Peyer's patch (tissue), 4 donors: ENCODE measurements at regions not wholly inside any gene's neighbourhood (a gene's known extent, or its start where the extent isn't known, plus 50 kb on each side); places are given as distances from the start of the nearest gene placed in this dataset.

Source experiments
- DNase-seq, 3 donors: peaks; one replicate each; pipeline ENCODE4 v3.0.0-alpha.2; 2017 to 2019
- H3K27ac ChIP-seq, 4 donors: fragments of 200-600 bp; sonication (generic); one replicate each; pipeline ENCODE4 v1.5.1; 2016 to 2019
- H3K27me3 ChIP-seq, 2 donors: fragments of 200-600 bp; sonication (generic); one replicate each; pipeline ENCODE4 v1.5.1; 2019
- H3K36me3 ChIP-seq, 3 donors: fragments of 200-600 bp; sonication (generic); one replicate each; pipeline ENCODE4 v1.5.1; 2016 to 2019
- H3K4me1 ChIP-seq, 4 donors: fragments of 200-600 bp; sonication (generic); one replicate each; pipeline ENCODE4 v1.5.1; 2016 to 2019
- H3K4me3 ChIP-seq, 4 donors: fragments of 200-600 bp; sonication (generic); 1 replicate in 3 of 4; 2 replicates in 1 of 4; pipeline ENCODE4 v1.5.1; 2016 to 2019; ENCODE audit warnings: mild to moderate bottlenecking in 1 of 4
- H3K9me3 ChIP-seq, 4 donors: fragments of 200-600 bp; sonication (generic); one replicate each; pipeline ENCODE4 v1.5.1; 2016 to 2019; ENCODE audit warnings: mild to moderate bottlenecking in 1 of 4
- CTCF ChIP-seq, 6 experiments: fragments of 450-650 bp in 4 of 6; fragments of 200-600 bp in 2 of 6; sonication (generic) in 1 of 6; IDR thresholded peaks; one replicate each; pipeline ENCODE4 v1.5.1; 2017 to 2019; ENCODE audit warnings: antibody characterized with exemption in 6 of 6, mild to moderate bottlenecking in 3 of 6, moderate library complexity in 1 of 6
- POLR2A ChIP-seq, 2 donors: fragments of 450-650 bp; IDR thresholded peaks; one replicate each; pipeline ENCODE4 v1.5.1; 2017; ENCODE audit warnings: antibody characterized with exemption in 2 of 2, mild to moderate bottlenecking in 2 of 2, moderate library complexity in 2 of 2

GRCh38 chr15:47523681-47524475 lies 193.4 kb upstream of the SEMA6D start:
- H3K4me1 ChIP-seq: no peaks in the 10 kb centered on the region
- TF ChIP-seq POLR2A (IDR thresholded peaks at IDR 0.05): no peak

GRCh38 chr15:47529241-47529640 lies 188.1 kb upstream of the SEMA6D start:
- H3K4me1 ChIP-seq: no peaks in the 10 kb centered on the region
- no peaks in the 10 kb centered on the region for H3K27me3 ChIP-seq
- H3K36me3 ChIP-seq: no peaks in the 10 kb centered on the region
- H3K27ac ChIP-seq: no peak overlapping the region
- H3K4me3 ChIP-seq: no peak overlapping the region
- H3K9me3 ChIP-seq: no peaks in the 10 kb centered on the region
- TF ChIP-seq POLR2A (IDR thresholded peaks at IDR 0.05) (no peak), CTCF (IDR thresholded peaks at IDR 0.05) (no peak)
- DNase-seq: no peak

More at GRCh38 chr15:47523681-47524475, 193.4 kb upstream of the SEMA6D start:
- no peak for DNase-seq
- Histone ChIP-seq H3K27me3 (no peaks in the 10 kb centered on the region), H3K36me3 (no peaks in the 10 kb centered on the region), H3K4me3 (no peak overlapping the region), H3K9me3 (no peaks in the 10 kb centered on the region), H3K27ac (no peak overlapping the region)

- no peak overlapping the region for H3K27ac ChIP-seq
- H3K9me3 ChIP-seq: no peaks in the 10 kb centered on the region
- no peaks in the 10 kb centered on the region for H3K4me1 ChIP-seq
- TF ChIP-seq CTCF (IDR thresholded peaks at IDR 0.05) (no peak), POLR2A (IDR thresholded peaks at IDR 0.05) (no peak)
- no peak overlapping the region for H3K4me3 ChIP-seq
- no peaks in the 10 kb centered on the region for H3K36me3 ChIP-seq
- no peaks in the 10 kb centered on the region for H3K27me3 ChIP-seq
- no peak for DNase-seq
Observed at GRCh38 chr15:47534673-47535072, 182.6 kb upstream of the SEMA6D start.

GRCh38 chr15:47541562-47541961 lies 175.7 kb upstream of the SEMA6D start:
- H3K4me1 ChIP-seq: no peaks in the 10 kb centered on the region
- H3K36me3 ChIP-seq: no peaks in the 10 kb centered on the region
- no peak for DNase-seq
- no peaks in the 10 kb centered on the region for H3K9me3 ChIP-seq
- no peak for TF ChIP-seq CTCF (IDR thresholded peaks at IDR 0.05)
- no peak for TF ChIP-seq POLR2A (IDR thresholded peaks at IDR 0.05)
- no peak overlapping the region for H3K4me3 ChIP-seq
- H3K27ac ChIP-seq: no peak overlapping the region
- no peaks in the 10 kb centered on the region for H3K27me3 ChIP-seq

- Histone ChIP-seq H3K27me3 (no peaks in the 10 kb centered on the region), H3K9me3 (no peaks in the 10 kb centered on the region), H3K4me3 (no peak overlapping the region), H3K27ac (no peak overlapping the region), H3K36me3 (no peaks in the 10 kb centered on the region), H3K4me1 (no peaks in the 10 kb centered on the region)
- no peak for DNase-seq
- no peak for TF ChIP-seq POLR2A (IDR thresholded peaks at IDR 0.05)
- no peak for TF ChIP-seq CTCF (IDR thresholded peaks at IDR 0.05)
Observed at GRCh38 chr15:47542312-47542989, 174.9 kb upstream of the SEMA6D start.

GRCh38 chr15:47548231-47548630 lies 169.1 kb upstream of the SEMA6D start:
- Histone ChIP-seq H3K27me3 (no peaks in the 10 kb centered on the region), H3K4me1 (no peaks in the 10 kb centered on the region), H3K9me3 (no peaks in the 10 kb centered on the region), H3K4me3 (no peak overlapping the region), H3K27ac (no peak overlapping the region), H3K36me3 (no peaks in the 10 kb centered on the region)
- TF ChIP-seq POLR2A (IDR thresholded peaks at IDR 0.05) (no peak), CTCF (IDR thresholded peaks at IDR 0.05) (no peak)
- no peak for DNase-seq
